CD4-positive, alpha-beta T cell treated with Interleukin-17A for 4 hours (primary cell): ENCODE measurements at regions not wholly inside any gene's neighbourhood (a gene's known extent, or its start where the extent isn't known, plus 50 kb on each side); places are given as distances from the start of the nearest gene placed in this dataset.
"Not testable (repeated sequence)": the region's sequence is repeated elsewhere in the genome, so short reads cannot be mapped to it uniquely, and the experiment has no call there.

Experiments
- DNase-seq: peaks from one replicate; pipeline ENCODE4 v3.0.0-alpha.2; 2020; ENCODE audit warnings: mixed read lengths

DNA sequence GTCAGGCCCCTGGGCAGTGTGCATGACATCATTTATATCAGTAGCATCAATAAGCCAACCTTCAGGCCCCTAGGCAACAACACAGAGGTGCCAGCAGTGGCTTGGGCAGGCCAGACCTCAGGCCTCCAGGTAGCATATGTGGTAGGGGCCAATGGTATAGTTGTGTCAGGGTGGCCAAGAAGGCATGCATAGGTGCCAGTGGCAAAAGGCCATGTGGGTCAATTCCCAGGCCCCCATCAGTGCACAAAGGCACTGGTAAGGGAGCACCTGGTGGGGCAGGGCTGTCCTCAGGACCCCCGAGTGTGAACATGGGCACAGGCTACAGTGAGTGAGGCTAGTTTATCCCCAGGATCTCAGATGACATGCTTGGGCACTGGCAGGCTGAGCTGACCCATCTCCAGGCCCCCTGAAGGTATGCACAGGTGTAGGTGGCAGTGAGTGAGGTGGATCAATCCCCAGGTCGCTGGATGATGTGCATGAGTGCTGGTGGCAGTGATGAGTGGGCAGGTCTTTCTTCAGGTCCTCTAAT lies 244.1 kb upstream of the ZNF385D start:
- DNase-seq, result no peak

DNA sequence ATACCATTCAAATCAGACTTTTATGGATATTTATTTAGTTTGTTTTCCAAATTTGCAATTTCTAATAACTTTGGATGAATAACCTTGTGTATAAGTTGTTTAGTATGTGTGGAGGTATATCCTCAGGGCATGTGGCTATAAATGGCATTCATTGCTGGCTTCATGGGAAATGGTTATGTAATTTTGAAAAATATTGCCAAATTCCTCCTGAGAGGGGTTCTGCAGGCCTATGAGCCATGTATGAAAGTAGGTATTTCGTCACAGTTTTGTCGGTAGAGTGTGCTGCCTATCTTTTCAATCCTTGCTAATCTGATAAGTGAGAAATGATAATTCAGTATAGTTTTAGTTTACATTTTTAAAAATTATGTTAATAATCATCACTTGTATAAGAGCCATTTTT lies 256.4 kb upstream of the ZNF385D start:
- no peak for DNase-seq

DNA sequence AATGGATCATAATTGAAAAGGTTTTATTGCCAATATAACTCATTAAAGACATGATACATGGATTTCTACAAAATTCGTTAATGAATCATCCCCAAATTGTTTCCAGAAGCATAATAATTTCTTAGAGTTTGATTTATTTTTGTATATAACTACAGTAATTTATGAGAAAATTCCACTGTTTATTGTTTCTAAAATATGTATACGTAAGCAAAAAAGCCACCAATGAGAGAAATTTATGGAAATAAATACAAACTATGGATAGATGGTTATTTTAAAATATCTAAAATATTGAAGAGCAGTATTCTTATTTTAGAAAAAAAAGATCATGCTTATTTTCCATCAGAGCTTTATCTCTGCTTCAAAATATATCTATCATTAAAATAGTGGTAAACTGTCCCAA lies 260.0 kb upstream of the ZNF385D start:
- DNase-seq, result no peak

DNA sequence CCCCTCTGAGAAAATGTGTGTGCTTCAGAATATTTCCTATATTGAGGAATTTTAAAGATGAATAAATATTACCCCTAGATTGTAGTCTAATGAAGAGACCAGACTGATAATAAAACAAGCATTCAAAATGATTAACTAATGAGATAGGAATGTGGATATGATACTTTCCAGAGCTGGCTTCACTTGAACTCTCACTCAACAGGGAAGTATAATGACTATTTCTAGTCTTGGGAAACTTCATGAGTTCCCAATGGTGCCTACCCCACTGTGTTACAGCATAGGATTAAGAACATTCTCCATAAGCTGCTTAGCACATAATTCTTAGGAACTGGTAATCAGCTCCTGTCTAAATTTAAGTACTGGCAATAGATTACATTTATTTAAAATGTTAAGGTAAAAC lies 261.5 kb upstream of the ZNF385D start:
- DNase-seq, result no peak

DNA sequence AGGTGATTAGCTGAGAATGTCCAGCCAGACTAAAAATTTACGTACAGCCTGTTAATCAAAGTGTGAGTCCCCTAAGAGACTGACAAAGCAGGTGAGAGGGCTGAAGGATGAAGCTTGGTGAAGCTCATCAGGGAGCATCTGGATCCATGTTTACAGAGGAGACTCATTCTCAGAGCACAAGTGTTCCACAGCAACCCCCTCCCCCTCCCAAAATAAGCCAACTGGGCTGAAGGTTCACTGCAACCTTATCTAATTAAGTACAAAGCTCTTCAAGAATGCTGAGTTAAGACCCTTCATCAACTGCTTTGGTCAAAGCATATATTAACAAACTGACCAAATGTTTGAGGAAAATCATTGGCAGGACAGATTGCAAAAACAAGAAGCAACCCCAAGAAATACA lies 262.6 kb upstream of the ZNF385D start:
- DNase-seq, result no peak

DNA sequence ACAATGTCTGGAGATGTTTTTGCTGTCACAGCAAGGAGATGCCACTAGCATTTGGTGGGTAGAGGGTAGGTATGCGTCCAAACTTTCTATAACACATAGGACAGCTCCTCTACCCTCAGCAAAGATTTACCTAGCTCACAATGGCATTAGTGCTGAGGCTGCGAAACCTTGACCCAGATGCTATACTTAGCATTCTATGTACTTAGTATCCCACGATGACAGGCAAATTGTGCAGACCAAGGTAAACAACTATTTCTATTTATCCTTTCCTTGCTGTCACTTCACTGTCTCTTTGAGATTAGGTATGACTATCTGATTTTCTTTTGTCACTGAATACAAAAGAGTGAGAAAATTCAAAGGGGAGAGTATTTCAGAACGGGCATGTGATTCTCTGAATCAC lies 265.2 kb upstream of the ZNF385D start:
- DNase-seq, result no peak

DNA sequence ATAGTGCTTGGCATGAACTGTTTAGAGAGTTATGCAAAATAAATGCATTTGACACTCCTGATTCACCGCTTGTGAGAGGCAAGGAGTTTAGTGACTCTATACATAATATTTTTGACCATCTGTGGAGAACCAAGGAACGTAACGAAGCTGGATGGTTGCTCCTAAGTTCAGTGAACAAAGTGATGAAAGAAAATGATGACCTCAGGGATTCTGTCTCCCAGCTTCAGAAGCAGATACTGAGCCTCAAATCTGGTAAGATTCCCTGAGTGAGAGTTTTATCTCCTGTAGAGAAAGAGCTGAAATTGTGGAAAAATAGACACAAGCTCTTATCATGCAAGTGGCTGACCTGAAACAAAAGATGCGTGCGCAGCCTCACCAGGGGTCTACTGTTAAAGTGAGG lies 273.6 kb upstream of the ZNF385D start:
- not testable (repeated sequence) for DNase-seq

DNA sequence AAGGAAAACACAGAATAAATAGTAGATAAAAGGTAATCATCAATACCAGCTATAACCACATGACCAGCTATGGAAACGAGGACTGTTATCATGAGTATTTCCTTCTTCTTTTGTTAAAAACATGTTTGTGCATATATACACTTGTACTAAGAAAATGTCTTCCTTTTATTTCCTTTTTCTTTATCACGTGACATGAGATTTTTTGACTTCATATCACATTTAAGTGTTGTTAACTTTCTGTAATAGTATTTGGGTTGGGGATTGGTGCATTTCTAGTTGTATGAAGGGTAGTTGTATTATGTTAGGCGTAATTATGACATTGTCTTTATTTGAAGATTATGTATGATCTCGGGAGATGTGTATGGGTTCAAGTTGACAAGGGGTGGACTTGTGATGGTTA lies 278.5 kb upstream of the ZNF385D start:
- DNase-seq, result no peak

DNA sequence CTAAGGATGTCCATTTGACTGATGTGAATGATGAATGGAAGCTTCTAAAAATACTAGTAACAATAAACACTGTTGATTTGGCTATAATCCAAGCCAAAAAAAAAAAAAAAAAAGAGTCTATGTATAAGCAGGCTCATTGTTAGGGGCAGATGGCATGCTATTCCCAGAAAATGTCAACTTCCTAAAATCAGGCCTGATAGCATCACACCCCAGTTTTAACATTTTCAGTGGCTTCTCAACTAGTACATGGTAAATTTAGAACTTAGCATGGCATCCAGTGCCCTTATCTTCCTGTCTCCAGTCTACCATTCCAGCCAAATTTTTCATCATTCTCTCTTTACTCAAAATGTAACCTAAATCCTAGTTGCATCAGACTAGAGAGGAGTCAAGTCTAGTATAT lies 288.2 kb upstream of the ZNF385D start:
- DNase-seq, result no peak

DNA sequence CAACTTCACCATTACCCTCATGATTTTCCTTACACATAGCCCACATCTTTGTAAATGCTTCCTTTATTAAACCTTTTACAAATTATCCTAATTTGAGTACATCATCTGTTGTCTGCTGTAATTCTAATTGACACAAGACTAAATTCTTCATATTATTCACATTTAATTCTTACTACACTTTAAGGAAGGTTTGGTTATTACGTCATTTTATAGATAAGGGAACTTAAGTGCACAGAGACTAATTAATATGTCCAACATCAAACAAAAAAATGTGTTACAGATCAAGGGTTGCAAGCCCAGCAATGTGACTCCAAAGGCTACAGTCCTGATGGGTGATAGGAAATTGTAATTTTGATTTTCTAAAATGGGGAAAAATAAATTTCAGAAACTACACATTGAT lies 289.1 kb upstream of the ZNF385D start:
- no peak for DNase-seq

DNA sequence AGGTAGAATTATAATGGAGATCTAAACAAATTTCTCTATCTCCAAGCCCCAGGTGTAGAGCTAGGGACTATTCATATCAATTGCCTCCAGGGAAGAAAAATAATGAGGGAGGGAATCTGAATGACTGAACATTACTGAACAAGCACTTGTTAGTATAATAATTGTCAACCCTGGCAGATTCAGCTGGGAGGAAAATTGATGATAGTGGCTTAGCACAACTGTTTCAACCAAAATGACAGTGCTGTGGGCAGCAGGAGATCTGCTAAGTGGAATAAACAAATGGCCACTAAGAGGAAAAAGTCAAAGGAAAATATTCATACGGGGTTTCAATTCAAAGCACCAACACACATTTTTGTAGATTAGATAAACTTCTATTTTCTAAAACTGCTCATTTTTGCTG lies 294.9 kb upstream of the ZNF385D start:
- no peak for DNase-seq

DNA sequence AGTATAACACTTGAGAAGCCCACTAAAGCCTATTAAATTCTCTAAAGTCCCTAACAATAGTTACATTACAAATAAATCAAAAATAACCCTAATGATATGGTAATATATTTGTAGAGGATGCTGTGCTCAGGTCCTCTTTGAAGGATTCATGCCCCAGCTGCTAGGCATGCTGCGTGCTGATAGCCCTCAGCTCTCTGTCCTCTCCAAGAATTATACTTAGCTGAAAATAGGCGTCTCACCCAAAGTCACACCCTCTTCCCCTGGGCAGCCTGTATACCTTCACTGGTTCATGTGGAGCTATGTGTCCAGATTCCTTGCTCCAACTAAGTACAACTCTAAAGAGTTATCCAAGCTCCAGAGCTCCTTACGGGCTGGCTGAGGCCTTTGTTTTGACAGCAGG lies 312.5 kb upstream of the ZNF385D start:
- no peak for DNase-seq

DNA sequence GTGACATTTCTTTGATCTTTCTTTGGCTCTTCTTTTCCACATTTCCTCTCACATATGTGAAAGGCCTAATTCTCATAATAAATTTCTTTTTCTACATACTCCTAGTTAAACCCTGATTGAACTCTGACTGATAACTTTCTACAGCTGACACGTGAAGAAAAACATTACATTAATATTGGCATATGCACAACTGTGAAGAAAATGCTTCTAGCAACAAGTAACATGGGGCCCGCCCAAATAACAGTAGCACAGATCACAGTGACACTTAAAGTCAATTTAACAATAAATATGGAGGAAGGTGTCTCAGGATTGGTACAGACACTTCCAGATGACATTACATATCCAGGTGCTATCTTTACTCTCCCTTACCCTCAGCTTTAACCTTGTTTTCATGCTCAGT lies 317.6 kb upstream of the ZNF385D start:
- DNase-seq, result no peak

DNA sequence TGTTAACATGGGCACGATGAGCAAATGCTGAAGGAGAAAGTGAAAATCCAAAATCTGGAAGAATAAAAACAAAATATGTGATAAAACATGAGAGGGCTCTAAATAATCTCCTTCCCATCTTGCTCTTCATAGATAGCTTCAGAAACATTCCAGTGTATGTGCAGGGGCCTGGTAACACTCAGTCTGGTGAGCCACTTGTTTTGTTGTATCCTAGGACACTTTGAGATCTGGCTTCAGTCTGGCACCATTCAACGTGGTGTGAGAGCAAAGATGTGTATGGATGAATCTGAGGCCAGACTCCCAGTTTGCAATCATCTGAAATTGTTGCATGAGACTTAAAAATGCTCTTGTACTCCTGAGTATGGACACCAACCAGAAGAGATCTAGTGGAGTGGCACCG lies 337.2 kb upstream of the ZNF385D start:
- DNase-seq, result no peak

DNA sequence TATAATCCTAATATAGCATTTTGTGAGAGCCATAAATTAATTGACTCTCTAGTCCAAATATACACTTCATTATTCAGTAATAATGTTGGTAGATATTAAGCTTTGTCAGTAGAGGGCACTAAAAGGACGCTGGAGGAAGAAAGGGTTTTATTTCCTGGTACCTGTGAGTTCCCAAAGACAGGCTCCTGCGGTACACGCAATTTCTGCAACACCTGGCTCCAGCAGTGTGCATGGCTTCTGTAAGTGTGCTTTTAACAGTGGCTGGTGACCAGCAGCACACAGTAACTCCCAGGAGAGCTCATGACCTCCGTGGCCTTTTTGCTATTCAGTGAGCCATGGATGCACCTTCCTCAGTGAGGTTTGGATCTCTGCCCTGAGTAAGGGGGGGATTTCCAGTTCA lies 338.3 kb upstream of the ZNF385D start:
- DNase-seq, result no peak

DNA sequence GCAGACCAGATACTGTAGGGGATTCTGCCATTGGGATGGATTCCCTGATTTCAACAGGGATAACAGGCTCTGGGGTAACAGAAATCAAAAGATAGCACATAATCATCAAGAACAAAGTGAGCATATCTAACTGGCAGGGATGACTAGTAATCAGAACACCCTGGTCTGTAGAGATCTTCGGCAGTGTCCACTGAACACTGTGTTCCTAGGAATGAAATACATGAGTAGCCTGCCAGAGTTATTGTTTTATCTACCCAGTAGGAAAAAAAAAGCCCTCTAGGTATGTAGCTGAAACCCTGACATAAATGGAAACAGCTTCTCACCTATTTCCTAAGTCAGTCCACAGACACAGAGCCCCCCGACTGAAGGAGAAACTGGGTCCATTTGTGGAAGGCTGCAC lies 340.3 kb upstream of the ZNF385D start:
- no peak for DNase-seq

DNA sequence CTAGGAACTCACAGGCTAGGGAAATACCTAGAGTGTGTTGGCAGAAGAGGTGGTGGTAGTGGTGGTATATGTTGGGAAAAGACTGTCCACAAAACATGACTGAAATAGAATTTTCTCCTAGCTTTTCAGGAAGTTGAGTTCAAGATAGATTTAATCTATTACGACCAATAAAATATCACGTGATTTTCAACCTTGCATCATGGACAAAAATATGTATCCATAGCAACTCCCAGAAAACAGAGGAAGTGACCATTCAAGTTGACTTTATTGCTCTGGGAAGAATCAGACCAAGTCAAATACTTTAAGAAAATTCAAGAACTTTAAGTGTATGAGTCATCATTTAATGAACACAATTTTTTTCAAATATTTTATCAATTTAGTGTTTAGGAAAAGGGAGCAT lies 347.0 kb upstream of the ZNF385D start:
- DNase-seq, result no peak

DNA sequence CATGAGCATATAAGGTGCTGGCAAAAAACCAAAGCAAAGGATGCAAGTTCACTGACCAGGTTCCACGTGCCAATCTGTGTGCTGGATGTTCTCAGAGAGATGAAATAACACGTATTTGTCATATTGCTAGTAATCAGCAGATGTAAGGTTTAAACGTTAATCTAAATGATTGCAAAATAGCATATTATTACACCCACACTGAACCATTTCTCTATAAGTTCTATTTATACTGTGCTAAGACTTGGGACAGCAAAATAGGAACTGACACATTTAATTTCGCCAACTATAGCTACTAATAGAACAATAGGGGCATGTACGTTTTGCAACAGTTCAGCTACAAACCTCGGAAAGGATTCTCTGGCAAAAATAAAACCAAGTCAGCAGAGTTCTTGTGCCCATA lies 350.3 kb upstream of the ZNF385D start:
- no peak for DNase-seq

DNA sequence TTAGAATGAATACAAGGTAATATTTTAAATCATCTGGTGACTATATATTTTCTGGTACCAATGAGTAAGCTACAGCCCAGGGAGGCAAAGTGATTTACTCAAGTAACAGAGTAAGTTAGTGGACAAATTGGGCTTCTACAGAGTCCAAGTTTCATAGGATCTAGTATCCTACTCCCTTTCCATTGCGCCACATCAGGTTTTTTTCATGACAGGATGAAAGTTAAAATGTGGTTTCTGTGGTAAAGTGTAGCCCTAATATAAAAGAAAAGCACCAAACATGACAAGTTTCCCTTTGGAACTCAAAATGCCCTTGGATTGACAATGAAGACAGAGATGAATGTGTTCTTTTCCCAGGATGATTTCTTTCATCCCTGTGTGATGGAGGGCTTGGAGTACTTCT lies 350.8 kb upstream of the ZNF385D start:
- no peak for DNase-seq

DNA sequence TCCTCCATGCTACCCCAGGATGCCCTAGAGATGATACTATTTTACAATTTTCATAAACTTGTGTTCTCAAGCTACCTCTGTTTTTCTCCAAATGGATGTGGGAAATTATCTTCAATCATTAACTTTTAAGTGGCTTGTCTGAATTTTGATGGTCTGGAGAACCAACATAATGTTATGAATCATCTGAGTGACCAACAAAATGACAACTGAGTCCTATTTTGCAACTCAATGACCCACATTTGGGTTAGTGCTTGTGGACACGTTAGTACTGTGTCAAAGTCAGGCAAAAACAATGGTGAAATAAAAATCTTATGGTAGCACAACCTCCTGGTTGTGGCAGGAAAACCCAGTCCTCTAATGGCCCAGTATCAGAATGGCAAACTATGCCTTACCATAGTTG lies 352.4 kb upstream of the ZNF385D start:
- no peak for DNase-seq

DNA sequence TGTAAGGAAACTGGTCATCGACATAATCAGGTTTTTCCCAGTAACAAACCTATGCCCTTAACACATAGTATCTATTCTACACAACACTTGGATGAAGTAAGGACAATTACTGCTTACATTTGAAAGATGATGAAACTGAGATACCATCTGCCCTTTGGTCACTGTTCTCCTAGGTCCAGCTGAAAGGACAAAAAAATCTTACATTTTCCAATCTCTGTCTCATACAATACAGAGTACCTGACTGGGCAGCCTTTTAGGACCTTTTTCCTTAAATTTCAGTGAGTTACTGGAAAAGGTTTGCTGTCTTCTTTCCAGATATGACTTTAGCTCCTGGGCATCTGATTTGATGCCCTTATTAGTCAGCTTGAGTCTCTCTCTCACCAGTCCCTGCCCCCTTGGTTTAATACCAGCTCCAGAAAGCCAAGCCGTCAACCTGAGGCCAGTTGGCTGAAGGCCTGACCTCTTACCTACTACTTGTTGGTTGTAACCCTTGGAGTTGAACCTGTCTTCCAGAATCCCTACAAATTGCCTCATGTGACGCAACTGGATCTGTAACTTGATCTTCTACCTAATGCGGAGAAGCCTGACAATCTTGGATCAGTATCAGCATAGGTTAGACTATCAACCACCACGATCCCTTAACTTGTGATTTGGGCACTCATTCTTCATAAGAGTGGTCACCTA lies 355.3 kb upstream of the ZNF385D start:
- no peak for DNase-seq

DNA sequence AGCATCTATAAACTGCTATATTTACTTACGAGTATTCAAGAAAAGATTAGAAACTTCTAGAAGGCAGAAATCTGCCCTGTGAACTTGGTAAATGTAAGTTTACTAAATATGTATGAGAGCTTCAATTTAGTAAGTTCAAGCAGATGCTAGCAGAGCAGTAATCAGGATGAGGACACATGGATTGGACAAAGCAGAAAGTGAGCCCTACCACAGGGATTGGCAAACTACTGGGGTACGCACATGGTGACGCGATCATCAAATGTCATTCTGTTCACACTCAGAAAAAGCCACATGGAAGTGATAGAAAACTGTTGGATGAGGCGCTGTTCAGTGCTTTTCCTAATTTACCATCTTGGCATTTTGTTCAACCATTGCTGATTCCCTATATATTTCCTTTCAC lies 360.2 kb upstream of the ZNF385D start:
- DNase-seq, result no peak

DNA sequence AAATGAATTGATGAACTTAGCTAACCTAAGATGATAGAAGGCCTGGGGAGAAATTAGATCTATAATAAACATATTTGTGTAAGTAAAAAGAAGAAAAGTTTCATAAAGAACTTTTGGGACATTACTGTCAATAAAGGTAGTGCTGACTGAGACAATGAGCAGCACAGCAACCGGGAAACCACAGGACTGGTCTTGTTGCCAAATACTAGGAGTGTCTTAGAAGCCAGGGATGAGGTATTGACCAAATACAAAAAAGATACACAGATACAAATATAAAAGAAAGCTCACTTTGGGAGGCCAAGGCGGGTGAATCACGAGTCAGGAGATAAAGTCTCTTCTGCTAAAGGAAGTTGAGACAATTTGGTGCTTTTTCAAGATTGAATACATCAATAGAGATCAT lies 362.4 kb upstream of the ZNF385D start:
- DNase-seq, result no peak

DNA sequence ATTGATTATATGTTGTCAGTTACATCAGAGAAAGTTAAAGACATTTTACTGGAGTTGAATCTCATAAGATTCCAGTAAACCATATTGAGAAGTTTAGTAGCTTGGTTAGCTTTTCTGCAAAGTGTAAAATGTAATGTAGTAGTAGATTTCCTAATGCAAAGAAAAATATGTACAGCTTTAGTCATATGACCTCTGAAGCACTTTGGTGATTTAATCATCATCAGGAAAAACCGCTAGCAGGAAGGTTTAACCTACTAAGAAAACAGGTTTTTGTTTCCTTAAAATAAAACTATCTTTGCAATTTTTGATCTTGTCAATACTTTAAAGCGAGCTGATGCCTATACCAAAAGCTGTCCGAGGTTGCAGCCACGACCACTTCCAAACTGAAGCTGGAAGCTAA lies 364.6 kb upstream of the ZNF385D start:
- no peak for DNase-seq

DNA sequence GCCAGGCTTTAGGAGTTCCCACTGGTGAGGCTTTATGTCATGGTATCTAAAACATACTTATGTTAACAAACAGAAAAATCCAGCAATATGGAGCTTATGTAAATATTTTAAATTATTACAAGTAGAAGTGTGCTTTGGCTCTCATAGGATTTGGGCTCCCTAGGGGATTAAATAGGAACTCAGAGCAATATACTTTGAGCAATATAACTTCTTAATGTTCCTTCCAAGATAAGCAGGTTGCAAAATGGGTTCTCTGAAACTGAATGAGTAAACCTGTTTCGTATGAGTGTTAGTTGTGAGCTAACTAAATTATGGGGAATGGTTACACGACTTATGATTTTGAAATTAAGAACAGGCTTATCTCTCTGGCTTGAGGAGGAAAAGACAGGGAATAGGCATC lies 366.1 kb upstream of the ZNF385D start:
- no peak for DNase-seq
